HEK293 (cell line): ENCODE measurements at regions not wholly inside any gene's neighbourhood (a gene's known extent, or its start where the extent isn't known, plus 50 kb on each side); places are given as distances from the start of the nearest gene placed in this dataset.

Source experiments
- BCL11B ChIP-seq: fragments of 450-650 bp; formaldehyde crosslinking; IDR thresholded peaks from 2 replicates; pipeline ENCODE4 v1.5.1; 2016; ENCODE audit warnings: low read depth, missing biosample characterization, missing genetic modification characterization
- GLI4 ChIP-seq: fragments of 450-650 bp; formaldehyde crosslinking; IDR thresholded peaks from 2 replicates; pipeline ENCODE4 v1.5.1; 2016; ENCODE audit warnings: missing biosample characterization, missing genetic modification characterization
- KLF10 ChIP-seq: fragments of 450-650 bp; IDR thresholded peaks from 2 replicates; pipeline ENCODE4 v1.5.1; 2018; ENCODE audit warnings: missing biosample characterization, mild to moderate bottlenecking, missing genetic modification characterization
- ZNF157 ChIP-seq: fragments of 450-650 bp; formaldehyde crosslinking; IDR thresholded peaks from 2 replicates; pipeline ENCODE4 v1.5.1; 2016; ENCODE audit warnings: missing biosample characterization, missing genetic modification characterization
- ZNF2 ChIP-seq: fragments of 450-650 bp; formaldehyde crosslinking; IDR thresholded peaks from 2 replicates; pipeline ENCODE4 v1.5.1; 2016; ENCODE audit warnings: missing biosample characterization, missing genetic modification characterization
- ZNF548 ChIP-seq: fragments of 450-650 bp; formaldehyde crosslinking; IDR thresholded peaks from 2 replicates; pipeline ENCODE4 v1.5.1; 2016; ENCODE audit warnings: missing biosample characterization, missing genetic modification characterization
- TF ChIP-seq, protein P1 (sequence below): fragments of 450-650 bp; formaldehyde crosslinking; IDR thresholded peaks from 2 replicates; pipeline ENCODE4 v1.5.1; 2016; ENCODE audit warnings: missing biosample characterization, missing genetic modification characterization
- TF ChIP-seq, protein P2 (sequence below): fragments of 450-650 bp; formaldehyde crosslinking; IDR thresholded peaks from 2 replicates; pipeline ENCODE4 v1.5.1; 2016; ENCODE audit warnings: missing biosample characterization, missing genetic modification characterization, borderline replicate concordance
- TF ChIP-seq, protein P3 (sequence below): fragments of 450-650 bp; formaldehyde crosslinking; IDR thresholded peaks from 2 replicates; pipeline ENCODE4 v1.5.1; 2016; ENCODE audit warnings: missing biosample characterization, missing genetic modification characterization
- TF ChIP-seq, protein P4 (sequence below): fragments of 450-650 bp; formaldehyde crosslinking; IDR thresholded peaks from 2 replicates; pipeline ENCODE4 v1.5.1; 2017; ENCODE audit warnings: missing biosample characterization, mild to moderate bottlenecking, missing genetic modification characterization, moderate library complexity
- TF ChIP-seq, protein P5 (sequence below): fragments of 450-650 bp; formaldehyde crosslinking; IDR thresholded peaks from 2 replicates; pipeline ENCODE4 v1.5.1; 2016; ENCODE audit warnings: missing biosample characterization, missing genetic modification characterization
- TF ChIP-seq, protein P6 (sequence below): fragments of 450-650 bp; formaldehyde crosslinking; IDR thresholded peaks from 2 replicates; pipeline ENCODE4 v1.5.1; 2016; ENCODE audit warnings: missing biosample characterization, missing genetic modification characterization, low read depth
- TF ChIP-seq, protein P7 (sequence below): fragments of 450-650 bp; IDR thresholded peaks from 2 replicates; pipeline ENCODE4 v1.5.1; 2018; ENCODE audit warnings: missing biosample characterization, mild to moderate bottlenecking, missing genetic modification characterization

DNA sequence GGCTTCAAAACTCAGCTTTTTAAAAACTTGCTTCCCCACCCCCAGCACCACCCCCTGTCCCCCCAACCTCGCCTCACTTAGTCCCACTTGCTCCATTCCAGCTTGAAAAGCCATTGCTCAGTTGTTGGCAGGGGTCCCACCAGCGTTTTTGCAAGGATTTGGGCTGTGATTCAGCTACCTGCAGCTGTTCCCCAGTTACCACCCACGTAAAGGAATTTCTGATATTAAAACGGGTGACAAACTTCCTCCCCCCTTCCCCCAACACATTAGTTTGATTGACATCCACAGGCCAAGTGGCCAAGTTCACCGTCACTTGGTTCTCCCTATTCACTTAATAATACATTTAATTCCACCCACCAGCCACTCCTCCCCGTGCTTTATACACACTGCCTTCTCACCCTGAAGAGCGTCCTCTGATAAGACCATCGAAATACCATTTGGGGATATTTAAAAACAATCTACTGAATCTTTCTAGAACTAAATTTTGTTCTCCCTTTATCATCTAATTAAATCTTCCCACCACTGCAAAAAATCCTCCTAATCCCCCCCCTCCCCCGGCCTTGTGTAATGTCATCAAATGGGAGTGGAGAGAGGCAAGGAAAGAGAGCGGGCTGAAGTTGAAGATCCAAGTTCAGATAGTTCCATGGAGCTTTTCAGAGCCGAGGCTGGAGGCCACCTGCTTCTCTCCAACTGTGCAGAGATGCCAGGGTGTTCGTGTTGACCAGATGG, 55.1 kb downstream of the SOX9 start:
- TF ChIP-seq, protein P1, sequence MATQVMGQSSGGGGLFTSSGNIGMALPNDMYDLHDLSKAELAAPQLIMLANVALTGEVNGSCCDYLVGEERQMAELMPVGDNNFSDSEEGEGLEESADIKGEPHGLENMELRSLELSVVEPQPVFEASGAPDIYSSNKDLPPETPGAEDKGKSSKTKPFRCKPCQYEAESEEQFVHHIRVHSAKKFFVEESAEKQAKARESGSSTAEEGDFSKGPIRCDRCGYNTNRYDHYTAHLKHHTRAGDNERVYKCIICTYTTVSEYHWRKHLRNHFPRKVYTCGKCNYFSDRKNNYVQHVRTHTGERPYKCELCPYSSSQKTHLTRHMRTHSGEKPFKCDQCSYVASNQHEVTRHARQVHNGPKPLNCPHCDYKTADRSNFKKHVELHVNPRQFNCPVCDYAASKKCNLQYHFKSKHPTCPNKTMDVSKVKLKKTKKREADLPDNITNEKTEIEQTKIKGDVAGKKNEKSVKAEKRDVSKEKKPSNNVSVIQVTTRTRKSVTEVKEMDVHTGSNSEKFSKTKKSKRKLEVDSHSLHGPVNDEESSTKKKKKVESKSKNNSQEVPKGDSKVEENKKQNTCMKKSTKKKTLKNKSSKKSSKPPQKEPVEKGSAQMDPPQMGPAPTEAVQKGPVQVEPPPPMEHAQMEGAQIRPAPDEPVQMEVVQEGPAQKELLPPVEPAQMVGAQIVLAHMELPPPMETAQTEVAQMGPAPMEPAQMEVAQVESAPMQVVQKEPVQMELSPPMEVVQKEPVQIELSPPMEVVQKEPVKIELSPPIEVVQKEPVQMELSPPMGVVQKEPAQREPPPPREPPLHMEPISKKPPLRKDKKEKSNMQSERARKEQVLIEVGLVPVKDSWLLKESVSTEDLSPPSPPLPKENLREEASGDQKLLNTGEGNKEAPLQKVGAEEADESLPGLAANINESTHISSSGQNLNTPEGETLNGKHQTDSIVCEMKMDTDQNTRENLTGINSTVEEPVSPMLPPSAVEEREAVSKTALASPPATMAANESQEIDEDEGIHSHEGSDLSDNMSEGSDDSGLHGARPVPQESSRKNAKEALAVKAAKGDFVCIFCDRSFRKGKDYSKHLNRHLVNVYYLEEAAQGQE (tag by site-specific recombination) = no peak
- TF ChIP-seq, protein P2, sequence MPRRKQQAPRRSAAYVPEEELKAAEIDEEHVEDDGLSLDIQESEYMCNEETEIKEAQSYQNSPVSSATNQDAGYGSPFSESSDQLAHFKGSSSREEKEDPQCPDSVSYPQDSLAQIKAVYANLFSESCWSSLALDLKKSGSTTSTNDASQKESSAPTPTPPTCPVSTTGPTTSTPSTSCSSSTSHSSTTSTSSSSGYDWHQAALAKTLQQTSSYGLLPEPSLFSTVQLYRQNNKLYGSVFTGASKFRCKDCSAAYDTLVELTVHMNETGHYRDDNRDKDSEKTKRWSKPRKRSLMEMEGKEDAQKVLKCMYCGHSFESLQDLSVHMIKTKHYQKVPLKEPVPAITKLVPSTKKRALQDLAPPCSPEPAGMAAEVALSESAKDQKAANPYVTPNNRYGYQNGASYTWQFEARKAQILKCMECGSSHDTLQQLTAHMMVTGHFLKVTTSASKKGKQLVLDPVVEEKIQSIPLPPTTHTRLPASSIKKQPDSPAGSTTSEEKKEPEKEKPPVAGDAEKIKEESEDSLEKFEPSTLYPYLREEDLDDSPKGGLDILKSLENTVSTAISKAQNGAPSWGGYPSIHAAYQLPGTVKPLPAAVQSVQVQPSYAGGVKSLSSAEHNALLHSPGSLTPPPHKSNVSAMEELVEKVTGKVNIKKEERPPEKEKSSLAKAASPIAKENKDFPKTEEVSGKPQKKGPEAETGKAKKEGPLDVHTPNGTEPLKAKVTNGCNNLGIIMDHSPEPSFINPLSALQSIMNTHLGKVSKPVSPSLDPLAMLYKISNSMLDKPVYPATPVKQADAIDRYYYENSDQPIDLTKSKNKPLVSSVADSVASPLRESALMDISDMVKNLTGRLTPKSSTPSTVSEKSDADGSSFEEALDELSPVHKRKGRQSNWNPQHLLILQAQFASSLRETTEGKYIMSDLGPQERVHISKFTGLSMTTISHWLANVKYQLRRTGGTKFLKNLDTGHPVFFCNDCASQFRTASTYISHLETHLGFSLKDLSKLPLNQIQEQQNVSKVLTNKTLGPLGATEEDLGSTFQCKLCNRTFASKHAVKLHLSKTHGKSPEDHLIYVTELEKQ (tag by site-specific recombination) = no peak
- no peak for TF ChIP-seq ZNF157 (tag by site-specific recombination)
- TF ChIP-seq, protein P3, sequence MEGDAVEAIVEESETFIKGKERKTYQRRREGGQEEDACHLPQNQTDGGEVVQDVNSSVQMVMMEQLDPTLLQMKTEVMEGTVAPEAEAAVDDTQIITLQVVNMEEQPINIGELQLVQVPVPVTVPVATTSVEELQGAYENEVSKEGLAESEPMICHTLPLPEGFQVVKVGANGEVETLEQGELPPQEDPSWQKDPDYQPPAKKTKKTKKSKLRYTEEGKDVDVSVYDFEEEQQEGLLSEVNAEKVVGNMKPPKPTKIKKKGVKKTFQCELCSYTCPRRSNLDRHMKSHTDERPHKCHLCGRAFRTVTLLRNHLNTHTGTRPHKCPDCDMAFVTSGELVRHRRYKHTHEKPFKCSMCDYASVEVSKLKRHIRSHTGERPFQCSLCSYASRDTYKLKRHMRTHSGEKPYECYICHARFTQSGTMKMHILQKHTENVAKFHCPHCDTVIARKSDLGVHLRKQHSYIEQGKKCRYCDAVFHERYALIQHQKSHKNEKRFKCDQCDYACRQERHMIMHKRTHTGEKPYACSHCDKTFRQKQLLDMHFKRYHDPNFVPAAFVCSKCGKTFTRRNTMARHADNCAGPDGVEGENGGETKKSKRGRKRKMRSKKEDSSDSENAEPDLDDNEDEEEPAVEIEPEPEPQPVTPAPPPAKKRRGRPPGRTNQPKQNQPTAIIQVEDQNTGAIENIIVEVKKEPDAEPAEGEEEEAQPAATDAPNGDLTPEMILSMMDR (tag by site-specific recombination) = no peak
- TF ChIP-seq, protein P4, sequence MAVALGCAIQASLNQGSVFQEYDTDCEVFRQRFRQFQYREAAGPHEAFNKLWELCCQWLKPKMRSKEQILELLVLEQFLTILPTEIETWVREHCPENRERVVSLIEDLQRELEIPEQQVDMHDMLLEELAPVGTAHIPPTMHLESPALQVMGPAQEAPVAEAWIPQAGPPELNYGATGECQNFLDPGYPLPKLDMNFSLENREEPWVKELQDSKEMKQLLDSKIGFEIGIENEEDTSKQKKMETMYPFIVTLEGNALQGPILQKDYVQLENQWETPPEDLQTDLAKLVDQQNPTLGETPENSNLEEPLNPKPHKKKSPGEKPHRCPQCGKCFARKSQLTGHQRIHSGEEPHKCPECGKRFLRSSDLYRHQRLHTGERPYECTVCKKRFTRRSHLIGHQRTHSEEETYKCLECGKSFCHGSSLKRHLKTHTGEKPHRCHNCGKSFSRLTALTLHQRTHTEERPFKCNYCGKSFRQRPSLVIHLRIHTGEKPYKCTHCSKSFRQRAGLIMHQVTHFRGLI (tag by site-specific recombination) = no peak
- TF ChIP-seq, protein P5, sequence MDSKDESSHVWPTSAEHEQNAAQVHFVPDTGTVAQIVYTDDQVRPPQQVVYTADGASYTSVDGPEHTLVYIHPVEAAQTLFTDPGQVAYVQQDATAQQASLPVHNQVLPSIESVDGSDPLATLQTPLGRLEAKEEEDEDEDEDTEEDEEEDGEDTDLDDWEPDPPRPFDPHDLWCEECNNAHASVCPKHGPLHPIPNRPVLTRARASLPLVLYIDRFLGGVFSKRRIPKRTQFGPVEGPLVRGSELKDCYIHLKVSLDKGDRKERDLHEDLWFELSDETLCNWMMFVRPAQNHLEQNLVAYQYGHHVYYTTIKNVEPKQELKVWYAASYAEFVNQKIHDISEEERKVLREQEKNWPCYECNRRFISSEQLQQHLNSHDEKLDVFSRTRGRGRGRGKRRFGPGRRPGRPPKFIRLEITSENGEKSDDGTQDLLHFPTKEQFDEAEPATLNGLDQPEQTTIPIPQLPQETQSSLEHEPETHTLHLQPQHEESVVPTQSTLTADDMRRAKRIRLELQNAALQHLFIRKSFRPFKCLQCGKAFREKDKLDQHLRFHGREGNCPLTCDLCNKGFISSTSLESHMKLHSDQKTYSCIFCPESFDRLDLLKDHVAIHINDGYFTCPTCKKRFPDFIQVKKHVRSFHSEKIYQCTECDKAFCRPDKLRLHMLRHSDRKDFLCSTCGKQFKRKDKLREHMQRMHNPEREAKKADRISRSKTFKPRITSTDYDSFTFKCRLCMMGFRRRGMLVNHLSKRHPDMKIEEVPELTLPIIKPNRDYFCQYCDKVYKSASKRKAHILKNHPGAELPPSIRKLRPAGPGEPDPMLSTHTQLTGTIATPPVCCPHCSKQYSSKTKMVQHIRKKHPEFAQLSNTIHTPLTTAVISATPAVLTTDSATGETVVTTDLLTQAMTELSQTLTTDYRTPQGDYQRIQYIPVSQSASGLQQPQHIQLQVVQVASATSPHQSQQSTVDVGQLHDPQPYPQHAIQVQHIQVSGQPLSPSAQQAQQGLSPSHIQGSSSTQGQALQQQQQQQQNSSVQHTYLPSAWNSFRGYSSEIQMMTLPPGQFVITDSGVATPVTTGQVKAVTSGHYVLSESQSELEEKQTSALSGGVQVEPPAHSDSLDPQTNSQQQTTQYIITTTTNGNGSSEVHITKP = no peak
- no peak for TF ChIP-seq ZNF548
- TF ChIP-seq, protein P6, sequence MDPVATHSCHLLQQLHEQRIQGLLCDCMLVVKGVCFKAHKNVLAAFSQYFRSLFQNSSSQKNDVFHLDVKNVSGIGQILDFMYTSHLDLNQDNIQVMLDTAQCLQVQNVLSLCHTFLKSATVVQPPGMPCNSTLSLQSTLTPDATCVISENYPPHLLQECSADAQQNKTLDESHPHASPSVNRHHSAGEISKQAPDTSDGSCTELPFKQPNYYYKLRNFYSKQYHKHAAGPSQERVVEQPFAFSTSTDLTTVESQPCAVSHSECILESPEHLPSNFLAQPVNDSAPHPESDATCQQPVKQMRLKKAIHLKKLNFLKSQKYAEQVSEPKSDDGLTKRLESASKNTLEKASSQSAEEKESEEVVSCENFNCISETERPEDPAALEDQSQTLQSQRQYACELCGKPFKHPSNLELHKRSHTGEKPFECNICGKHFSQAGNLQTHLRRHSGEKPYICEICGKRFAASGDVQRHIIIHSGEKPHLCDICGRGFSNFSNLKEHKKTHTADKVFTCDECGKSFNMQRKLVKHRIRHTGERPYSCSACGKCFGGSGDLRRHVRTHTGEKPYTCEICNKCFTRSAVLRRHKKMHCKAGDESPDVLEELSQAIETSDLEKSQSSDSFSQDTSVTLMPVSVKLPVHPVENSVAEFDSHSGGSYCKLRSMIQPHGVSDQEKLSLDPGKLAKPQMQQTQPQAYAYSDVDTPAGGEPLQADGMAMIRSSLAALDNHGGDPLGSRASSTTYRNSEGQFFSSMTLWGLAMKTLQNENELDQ (tag by site-specific recombination) = no peak
- no peak for TF ChIP-seq ZNF2 (tag by site-specific recombination)
- TF ChIP-seq, protein P7, sequence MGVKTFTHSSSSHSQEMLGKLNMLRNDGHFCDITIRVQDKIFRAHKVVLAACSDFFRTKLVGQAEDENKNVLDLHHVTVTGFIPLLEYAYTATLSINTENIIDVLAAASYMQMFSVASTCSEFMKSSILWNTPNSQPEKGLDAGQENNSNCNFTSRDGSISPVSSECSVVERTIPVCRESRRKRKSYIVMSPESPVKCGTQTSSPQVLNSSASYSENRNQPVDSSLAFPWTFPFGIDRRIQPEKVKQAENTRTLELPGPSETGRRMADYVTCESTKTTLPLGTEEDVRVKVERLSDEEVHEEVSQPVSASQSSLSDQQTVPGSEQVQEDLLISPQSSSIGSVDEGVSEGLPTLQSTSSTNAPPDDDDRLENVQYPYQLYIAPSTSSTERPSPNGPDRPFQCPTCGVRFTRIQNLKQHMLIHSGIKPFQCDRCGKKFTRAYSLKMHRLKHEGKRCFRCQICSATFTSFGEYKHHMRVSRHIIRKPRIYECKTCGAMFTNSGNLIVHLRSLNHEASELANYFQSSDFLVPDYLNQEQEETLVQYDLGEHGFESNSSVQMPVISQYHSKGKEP (tag by site-specific recombination) = no peak
- no peak for TF ChIP-seq KLF10
- no peak for TF ChIP-seq BCL11B (tag by site-specific recombination)
- no peak for TF ChIP-seq GLI4 (tag by site-specific recombination)
